ENCODE measurements at regions not wholly inside any gene's neighbourhood (a gene's known extent, or its start where the extent isn't known, plus 50 kb on each side); places are given as distances from the start of the nearest gene placed in this dataset.

- no peak for TF ChIP-seq POLR2AphosphoS5 (IDR thresholded peaks at IDR 0.05; ENCODE audit: low read depth, low read length)
- TF ChIP-seq TAF1 (IDR thresholded peaks at IDR 0.05; ENCODE audit: borderline replicate concordance, insufficient read depth, low read length) = no peak
Observed at GRCh38 chr3:194832346-194833104, 146.8 kb downstream of the FAM43A start.

All from PFSK-1 (cell line).